ENCODE measurements at regions not wholly inside any gene's neighbourhood (a gene's known extent, or its start where the extent isn't known, plus 50 kb on each side); places are given as distances from the start of the nearest gene placed in this dataset.

DNA sequence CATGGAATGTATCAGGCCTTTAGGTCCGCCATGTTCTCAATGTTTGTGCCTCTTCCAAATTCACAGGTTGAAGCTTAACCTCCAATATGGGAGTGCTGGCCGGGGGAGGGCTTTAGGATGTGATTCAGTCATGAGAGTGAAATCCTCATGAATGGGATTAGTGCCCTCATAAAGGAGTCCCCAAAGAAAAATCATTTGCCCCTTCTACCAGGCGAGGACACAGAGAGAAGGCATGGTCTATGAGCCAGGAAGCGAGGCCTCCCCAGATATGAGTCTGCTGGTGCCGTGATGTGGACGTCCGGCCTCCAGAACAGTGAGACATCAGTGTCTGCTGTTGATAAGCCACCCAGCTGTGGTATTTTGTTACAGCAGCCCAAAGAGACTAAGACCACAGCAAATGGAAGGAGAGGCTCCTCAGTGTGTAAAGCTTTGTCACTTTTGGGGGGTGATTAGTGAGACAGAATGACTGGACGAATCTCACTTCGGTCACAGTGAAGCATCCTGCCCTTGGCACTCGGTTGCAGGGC, 231.3 kb upstream of the KLF6 start:
- Histone ChIP-seq H3K23me2 (ENCODE audit: insufficient read length, low read depth, low read length, poor library complexity, severe bottlenecking) (no peaks in the 10 kb centered on the region), H3K79me2 (ENCODE audit: insufficient read depth, low read length) (no peaks in the 10 kb centered on the region), H3K4me2 (ENCODE audit: insufficient read depth, insufficient read length, low read length) (no peak overlapping the region), H2BK20ac (ENCODE audit: low read depth, low read length, poor library complexity, severe bottlenecking) (no peak overlapping the region), H3K18ac (ENCODE audit: insufficient read length, low read depth, low read length) (no peak overlapping the region), H4K20me1 (ENCODE audit: control insufficient read depth, insufficient read depth, insufficient read length) (no peaks in the 10 kb centered on the region), H2BK12ac (ENCODE audit: insufficient read length, low read depth, low read length) (no peak overlapping the region), H4K8ac (replicated peaks; ENCODE audit: insufficient read length, low read depth, low read length) (no peak overlapping the region), H3K27ac (ENCODE audit: insufficient read length, low read depth, low read length) (no peak overlapping the region), H2BK120ac (ENCODE audit: low read depth, low read length, poor library complexity, severe bottlenecking) (no peak overlapping the region), H3K9ac (ENCODE audit: extremely low read depth, insufficient read length, low read length) (no peak overlapping the region), H2BK5ac (ENCODE audit: insufficient read length, low read length) (no peak overlapping the region), H3K27me3 (ENCODE audit: insufficient read depth, low read length) (no peaks in the 10 kb centered on the region), H2AK5ac (ENCODE audit: insufficient read length, low read length) (no peak overlapping the region), H3T11ph (ENCODE audit: low read length) (no peak overlapping the region), H4K5ac (ENCODE audit: insufficient read length, low read depth, low read length) (no peak overlapping the region), H3K23ac (ENCODE audit: insufficient read length, low read depth, low read length) (no peak overlapping the region), H3K4me1 (ENCODE audit: insufficient read depth, low read length) (no peaks in the 10 kb centered on the region), H3K79me1 (ENCODE audit: insufficient read depth, low read depth, low read length, poor library complexity, severe bottlenecking) (no peaks in the 10 kb centered on the region), H3K9me3 (ENCODE audit: control insufficient read depth, low read depth, low read length) (no peaks in the 10 kb centered on the region), H3K56ac (ENCODE audit: insufficient read length, low read depth, low read length) (no peak overlapping the region), H3K14ac (ENCODE audit: insufficient read depth, low read length) (no peak overlapping the region), H3K4ac (ENCODE audit: low read depth, low read length) (no peak overlapping the region), H2AFZ (ENCODE audit: low read length) (no peak overlapping the region), H2BK15ac (ENCODE audit: low read depth, low read length) (no peak overlapping the region), H4K91ac (ENCODE audit: insufficient read length, low read depth, low read length) (no peak overlapping the region)
- no peak for DNase-seq
- H3K27ac Mint-ChIP-seq: no peak overlapping the region
- no CpG with 5 or more reads among the region's 10 CpGs for WGBS (ENCODE audit: extremely low coverage, insufficient read length, low lambda C conversion rate)
- no peak overlapping the region for H3K4me3 Mint-ChIP-seq
- no peaks in the 10 kb centered on the region; the same call in none of the 2 replicates for H3K27me3 Mint-ChIP-seq (ENCODE audit: low read depth)
- H3K36me3 Mint-ChIP-seq (ENCODE audit: insufficient read depth in 1 of 3, low read depth in 3 of 3): peaks cover 0 to 3% (median 0%) of the 10 kb centered on the region in 3 experiments; a peak in 1 of 7 replicates
- H3K9me3 Mint-ChIP-seq: no peaks in the 10 kb centered on the region; a peak in 3 of 5 replicates
- TF ChIP-seq, protein P1, sequence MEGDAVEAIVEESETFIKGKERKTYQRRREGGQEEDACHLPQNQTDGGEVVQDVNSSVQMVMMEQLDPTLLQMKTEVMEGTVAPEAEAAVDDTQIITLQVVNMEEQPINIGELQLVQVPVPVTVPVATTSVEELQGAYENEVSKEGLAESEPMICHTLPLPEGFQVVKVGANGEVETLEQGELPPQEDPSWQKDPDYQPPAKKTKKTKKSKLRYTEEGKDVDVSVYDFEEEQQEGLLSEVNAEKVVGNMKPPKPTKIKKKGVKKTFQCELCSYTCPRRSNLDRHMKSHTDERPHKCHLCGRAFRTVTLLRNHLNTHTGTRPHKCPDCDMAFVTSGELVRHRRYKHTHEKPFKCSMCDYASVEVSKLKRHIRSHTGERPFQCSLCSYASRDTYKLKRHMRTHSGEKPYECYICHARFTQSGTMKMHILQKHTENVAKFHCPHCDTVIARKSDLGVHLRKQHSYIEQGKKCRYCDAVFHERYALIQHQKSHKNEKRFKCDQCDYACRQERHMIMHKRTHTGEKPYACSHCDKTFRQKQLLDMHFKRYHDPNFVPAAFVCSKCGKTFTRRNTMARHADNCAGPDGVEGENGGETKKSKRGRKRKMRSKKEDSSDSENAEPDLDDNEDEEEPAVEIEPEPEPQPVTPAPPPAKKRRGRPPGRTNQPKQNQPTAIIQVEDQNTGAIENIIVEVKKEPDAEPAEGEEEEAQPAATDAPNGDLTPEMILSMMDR (conservative IDR thresholded peaks at IDR 0.05): no peak
- peaks cover 0 to 3% of the 10 kb centered on the region in 2 experiments; a peak in 1 of 4 replicates for H3K4me1 Mint-ChIP-seq
